ENCODE measurements at regions not wholly inside any gene's neighbourhood (a gene's known extent, or its start where the extent isn't known, plus 50 kb on each side); places are given as distances from the start of the nearest gene placed in this dataset.
"Not testable (repeated sequence)": the region's sequence is repeated elsewhere in the genome, so short reads cannot be mapped to it uniquely, and the experiment has no call there.

DNA sequence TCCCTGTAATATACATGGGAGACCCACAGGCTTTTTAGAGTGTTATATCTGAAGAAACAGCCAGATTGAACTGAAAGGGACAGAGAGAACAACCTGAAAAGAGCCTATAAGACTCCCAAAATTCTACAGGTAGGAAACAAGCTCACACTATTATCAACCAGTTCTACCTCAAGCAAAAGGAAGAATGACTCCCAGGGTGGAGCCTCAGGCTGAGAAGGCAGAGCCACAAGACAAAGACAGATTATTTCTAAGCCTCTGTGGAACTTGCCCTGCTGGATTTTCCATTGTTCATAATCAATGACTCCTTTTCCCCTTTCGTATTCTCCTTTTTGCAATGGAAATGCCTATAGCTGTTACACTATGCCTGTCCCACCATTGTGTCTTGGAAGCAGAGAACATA, 95.1 kb upstream of the LMCD1 start:
- Mint-ChIP-seq H3K4me1 (no peaks in the 10 kb centered on the region), H3K4me3 (no peak overlapping the region), H3K27ac (no peak overlapping the region), H3K27me3 (no peaks in the 10 kb centered on the region), H3K9me3 (peaks cover 11 to 18% of the 10 kb centered on the region in 2 donors)
- no peak for ATAC-seq
- no peak for DNase-seq

DNA sequence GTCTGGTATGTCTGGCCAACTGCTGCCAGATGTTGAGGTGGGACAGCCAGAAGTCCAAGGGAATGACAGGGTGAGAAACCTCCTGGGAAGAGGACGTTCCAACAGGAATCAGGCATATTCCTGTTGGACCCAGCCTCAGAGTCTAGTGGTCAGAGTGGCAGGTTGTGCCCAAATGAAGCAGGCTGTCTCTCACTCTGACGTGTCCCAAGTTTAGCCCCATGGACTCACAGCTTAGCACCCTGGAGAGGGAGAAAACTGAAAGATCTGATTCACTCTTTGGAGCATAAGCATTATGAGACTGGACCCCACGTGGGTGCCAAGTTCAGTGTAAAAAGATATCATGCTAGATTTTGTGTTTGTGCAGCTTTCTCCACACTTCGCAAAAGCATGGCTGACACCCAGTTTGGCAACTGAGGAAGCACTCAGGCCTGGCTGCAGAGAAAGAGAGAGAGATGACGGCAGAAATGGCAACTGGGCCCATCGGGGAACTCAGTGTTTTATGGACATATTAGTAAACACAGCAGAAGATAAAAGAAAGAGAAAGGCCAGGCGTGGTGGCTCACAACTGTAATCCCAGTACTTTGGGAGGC, 88.2 kb upstream of the LMCD1 start:
- no peaks in the 10 kb centered on the region for H3K4me1 Mint-ChIP-seq
- H3K27ac Mint-ChIP-seq, result no peak overlapping the region
- no peaks in the 10 kb centered on the region for H3K27me3 Mint-ChIP-seq
- H3K4me3 Mint-ChIP-seq, result no peak overlapping the region
- DNase-seq, result no peak
- ATAC-seq, result no peak
- no peaks in the 10 kb centered on the region for H3K9me3 Mint-ChIP-seq

DNA sequence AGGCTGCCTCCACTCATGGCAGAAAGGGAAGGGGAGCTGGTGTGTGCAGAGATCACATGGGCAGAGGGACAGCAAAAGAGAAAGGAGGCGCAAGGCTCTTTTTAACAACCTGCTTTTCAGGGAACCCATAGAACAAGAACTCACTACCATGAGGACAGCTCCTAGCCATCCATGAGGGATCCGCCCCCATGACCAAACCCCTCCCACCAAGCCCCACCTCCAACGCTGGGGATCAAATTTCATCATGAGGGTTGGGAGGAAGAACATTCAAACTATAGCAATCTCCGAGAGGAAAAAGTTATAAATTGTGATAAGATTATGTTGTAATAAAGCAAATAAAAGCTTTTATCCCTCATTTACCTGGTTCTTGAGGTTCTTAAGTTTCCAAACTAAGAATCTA, 84.7 kb upstream of the LMCD1 start:
- H3K27me3 Mint-ChIP-seq, result no peaks in the 10 kb centered on the region
- no peak for ATAC-seq
- no peak for DNase-seq

DNA sequence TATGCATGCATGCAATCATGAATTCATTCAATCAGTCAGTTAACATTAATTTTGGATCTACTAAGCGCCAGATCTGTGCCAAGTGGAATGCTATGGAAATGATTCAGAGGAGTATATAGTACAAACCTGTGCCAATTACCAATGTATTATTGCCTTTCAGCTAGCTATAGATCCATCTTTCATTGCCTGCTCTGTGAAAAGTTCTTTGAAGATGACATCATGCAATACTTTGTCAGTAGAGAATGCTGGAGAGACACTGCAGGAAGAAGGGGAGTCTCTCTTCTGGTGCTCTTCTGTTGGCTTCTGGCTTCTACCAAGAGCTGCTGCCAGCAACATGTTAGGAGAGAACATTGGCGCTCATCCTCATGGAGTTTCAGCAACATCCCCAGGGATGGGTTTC, 81.0 kb upstream of the LMCD1 start:
- Mint-ChIP-seq H3K27ac (no peak overlapping the region), H3K27me3 (no peaks in the 10 kb centered on the region), H3K9me3 (no peaks in the 10 kb centered on the region), H3K4me3 (no peak overlapping the region), H3K4me1 (no peaks in the 10 kb centered on the region)
- ATAC-seq (no peak), DNase-seq (no peak)

More for the DNA sequence above, 84.7 kb upstream of the LMCD1 start:
- Mint-ChIP-seq H3K4me3 (no peak overlapping the region), H3K4me1 (no peaks in the 10 kb centered on the region), H3K9me3 (no peaks in the 10 kb centered on the region), H3K27ac (peak overlapping the region in 1 of 2 donors; percentile 46)

DNA sequence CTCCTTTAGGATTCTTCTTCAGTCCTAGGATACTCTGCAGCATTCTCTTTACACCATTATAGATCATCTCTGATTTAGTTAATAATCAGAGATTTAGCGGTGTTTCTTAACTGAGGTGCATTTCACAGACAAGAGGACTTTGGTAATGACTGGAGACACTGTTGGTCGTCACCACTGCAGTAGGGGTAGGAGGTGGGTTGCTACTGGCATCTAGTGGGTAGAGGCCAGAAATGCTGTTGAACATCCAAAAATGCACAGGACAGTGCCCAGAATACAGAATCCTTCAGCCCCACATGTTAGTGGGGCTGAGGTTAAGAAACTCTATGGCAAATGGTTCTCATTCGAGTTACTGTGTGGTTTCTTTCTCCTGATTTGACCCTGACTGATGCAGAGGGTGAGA, 80.4 kb upstream of the LMCD1 start:
- no peak for DNase-seq
- Mint-ChIP-seq H3K9me3 (no peaks in the 10 kb centered on the region), H3K4me3 (no peak overlapping the region), H3K4me1 (no peaks in the 10 kb centered on the region), H3K27ac (peak overlapping the region in 1 of 2 donors; percentile 67), H3K27me3 (no peaks in the 10 kb centered on the region)
- ATAC-seq, result peak; percentile 66

- H3K4me3 Mint-ChIP-seq, result no peak overlapping the region
- H3K9me3 Mint-ChIP-seq, result no peaks in the 10 kb centered on the region
- no peak for ATAC-seq
Observed at GRCh38 chr3:8421711-8422110, 79.9 kb upstream of the LMCD1 start.

GRCh38 chr3:8423307-8423706, 78.3 kb upstream of the LMCD1 start:
- DNase-seq, result no peak
- H3K27ac Mint-ChIP-seq, result no peak overlapping the region
- no peaks in the 10 kb centered on the region for H3K9me3 Mint-ChIP-seq
- no peak for ATAC-seq
- no peaks in the 10 kb centered on the region for H3K4me1 Mint-ChIP-seq
- H3K4me3 Mint-ChIP-seq, result no peak overlapping the region
- H3K27me3 Mint-ChIP-seq, result peaks cover 4% of the 10 kb centered on the region

More at GRCh38 chr3:8421711-8422110, 79.9 kb upstream of the LMCD1 start:
- Mint-ChIP-seq H3K27ac (no peak overlapping the region), H3K27me3 (no peaks in the 10 kb centered on the region), H3K4me1 (no peaks in the 10 kb centered on the region)
- DNase-seq, result no peak

- H3K4me1 Mint-ChIP-seq, result no peaks in the 10 kb centered on the region
- H3K27ac Mint-ChIP-seq, result no peak overlapping the region
- no peaks in the 10 kb centered on the region for H3K9me3 Mint-ChIP-seq
- no peak for DNase-seq
- H3K4me3 Mint-ChIP-seq, result no peak overlapping the region
- ATAC-seq, result no peak
- peaks cover 6% of the 10 kb centered on the region for H3K27me3 Mint-ChIP-seq
Observed at GRCh38 chr3:8424281-8424680, 77.3 kb upstream of the LMCD1 start.

- Mint-ChIP-seq H3K27ac (no peak overlapping the region), H3K27me3 (no peaks in the 10 kb centered on the region), H3K9me3 (peaks cover 0 to 4% of the 10 kb centered on the region in 2 donors), H3K4me3 (no peak overlapping the region), H3K4me1 (no peaks in the 10 kb centered on the region)
- ATAC-seq (no peak), DNase-seq (no peak)
Observed at GRCh38 chr3:8436661-8437287, 64.8 kb upstream of the LMCD1 start.

DNA sequence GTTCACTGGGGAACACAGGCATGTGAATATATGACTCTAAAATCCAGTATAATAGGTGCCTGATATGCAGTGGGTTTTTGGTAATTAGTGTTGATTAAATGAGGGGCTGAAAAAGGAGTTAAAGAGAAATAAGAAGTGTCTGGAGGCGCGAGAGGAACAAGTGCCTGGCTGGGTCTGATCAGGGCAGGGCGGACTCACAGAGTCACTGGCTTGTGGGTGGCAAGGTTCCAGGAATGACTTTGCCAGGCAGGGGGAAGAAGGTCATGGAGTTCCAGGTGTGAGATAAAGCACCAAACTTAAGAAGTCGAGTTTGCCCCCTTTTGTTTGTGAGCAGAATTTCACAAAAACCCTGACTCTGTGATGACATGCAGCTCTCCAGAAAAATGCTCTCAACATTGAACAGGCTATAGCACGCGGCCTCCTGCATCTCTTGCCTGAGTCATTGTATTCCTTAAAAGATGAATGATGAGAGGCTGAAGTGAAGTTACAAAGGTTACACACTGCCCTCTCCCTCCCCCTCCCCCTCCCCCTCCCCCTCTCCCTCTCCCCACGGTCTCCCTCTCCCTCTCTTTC, 63.0 kb upstream of the LMCD1 start:
- Mint-ChIP-seq H3K27ac (no peak overlapping the region), H3K9me3 (peaks cover 0 to 4% of the 10 kb centered on the region in 2 donors), H3K4me3 (no peak overlapping the region), H3K27me3 (no peaks in the 10 kb centered on the region), H3K4me1 (no peaks in the 10 kb centered on the region)
- ATAC-seq, result no peak
- no peak for DNase-seq

DNA sequence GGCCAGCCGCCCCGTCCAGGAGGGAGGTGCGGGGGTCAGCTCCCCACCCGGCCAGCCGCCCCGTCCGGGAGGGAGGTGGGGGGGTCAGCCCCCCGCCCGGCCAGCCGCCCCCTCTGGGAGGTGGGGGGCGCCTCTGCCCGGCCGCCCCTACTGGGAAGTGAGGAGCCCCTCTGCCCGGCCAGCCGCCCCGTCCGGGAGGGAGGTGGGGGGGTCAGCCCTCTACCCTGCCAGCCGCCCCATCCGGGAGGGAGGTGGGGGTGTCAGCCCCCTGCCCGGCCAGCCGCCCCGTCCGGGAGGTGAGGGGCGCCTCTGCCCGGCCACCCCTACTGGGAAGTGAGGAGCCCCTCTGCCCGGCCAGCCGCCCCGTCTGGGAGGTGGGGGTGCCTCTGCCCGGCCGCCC, 61.5 kb upstream of the LMCD1 start:
- H3K27ac Mint-ChIP-seq, DNase-seq, H3K9me3 Mint-ChIP-seq, H3K4me1 Mint-ChIP-seq, H3K27me3 Mint-ChIP-seq, H3K4me3 Mint-ChIP-seq: not testable (repeated sequence)
- ATAC-seq, result peak; percentile 68

DNA sequence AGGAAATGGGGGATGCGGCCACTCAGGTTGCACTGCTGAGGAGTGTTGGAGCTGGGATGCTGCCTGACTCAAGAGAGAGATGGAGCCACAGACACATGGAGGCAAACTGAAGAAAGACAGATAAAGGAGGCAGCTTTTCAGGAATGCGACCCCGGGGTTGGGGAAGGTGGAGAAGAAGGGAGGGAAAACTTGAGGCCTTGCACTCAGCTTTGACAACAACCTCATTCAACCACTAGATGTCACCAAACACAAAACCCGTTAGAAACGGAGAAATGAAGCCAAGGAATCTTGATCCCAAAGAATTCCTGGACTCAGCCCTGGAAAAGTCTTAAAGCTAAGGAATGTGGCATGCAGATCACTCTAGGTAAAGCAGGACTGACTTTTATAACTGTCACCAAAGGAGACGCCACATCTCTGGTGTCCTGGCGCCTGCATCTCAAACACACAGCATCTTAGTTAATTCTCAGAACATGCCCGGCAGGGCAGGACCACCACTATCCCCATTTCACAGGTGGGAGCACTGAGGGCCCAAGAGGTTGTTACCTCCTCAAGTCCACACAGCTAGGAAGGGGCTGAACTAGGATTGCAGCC, 59.6 kb upstream of the LMCD1 start:
- peaks cover 0 to 4% of the 10 kb centered on the region in 2 donors for H3K9me3 Mint-ChIP-seq
- no peaks in the 10 kb centered on the region for H3K4me1 Mint-ChIP-seq
- H3K27me3 Mint-ChIP-seq, result no peaks in the 10 kb centered on the region
- no peak overlapping the region for H3K27ac Mint-ChIP-seq
- no peak for ATAC-seq
- no peak for DNase-seq
- no peak overlapping the region for H3K4me3 Mint-ChIP-seq

DNA sequence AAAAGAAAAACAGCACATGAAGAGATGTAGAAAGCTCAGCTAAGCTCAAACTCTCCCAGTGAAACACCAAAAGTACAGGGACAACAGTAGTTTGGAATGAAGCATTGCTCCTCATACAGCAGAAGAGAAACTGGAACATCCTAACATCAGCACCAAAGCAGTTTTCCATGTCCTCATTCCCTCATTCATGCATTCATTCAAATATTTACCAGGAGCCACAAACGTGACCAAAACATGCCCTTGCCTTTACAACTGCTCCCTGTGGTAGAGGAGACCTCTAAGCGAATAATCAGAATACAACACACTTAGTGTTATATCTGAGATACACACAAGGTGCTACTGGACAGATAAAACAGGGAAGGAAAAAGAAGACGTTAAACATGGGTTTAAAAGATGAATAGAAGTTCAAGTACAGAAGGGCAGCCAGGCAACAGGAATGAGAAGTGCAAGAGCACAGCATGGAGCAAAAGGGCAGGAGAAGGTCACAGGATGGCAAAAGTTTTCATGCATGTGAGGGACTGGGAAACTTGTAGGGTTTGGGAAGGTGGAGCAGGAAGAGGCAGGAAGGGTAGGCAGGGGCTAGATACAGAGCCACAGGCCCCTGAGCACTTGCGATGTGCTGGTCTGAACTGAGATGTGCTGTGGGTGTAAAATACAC, 58.5 kb upstream of the LMCD1 start:
- H3K4me3 Mint-ChIP-seq, result no peak overlapping the region
- peaks cover 0 to 4% of the 10 kb centered on the region in 2 donors for H3K9me3 Mint-ChIP-seq
- no peak for DNase-seq
- H3K4me1 Mint-ChIP-seq, result no peaks in the 10 kb centered on the region
- H3K27ac Mint-ChIP-seq, result no peak overlapping the region
- H3K27me3 Mint-ChIP-seq, result no peaks in the 10 kb centered on the region
- ATAC-seq, result no peak

GRCh38 chr3:8443829-8444791, 57.5 kb upstream of the LMCD1 start:
- no peak for ATAC-seq
- H3K27me3 Mint-ChIP-seq, result no peaks in the 10 kb centered on the region
- no peak overlapping the region for H3K4me3 Mint-ChIP-seq
- DNase-seq, result no peak
- H3K4me1 Mint-ChIP-seq, result no peaks in the 10 kb centered on the region
- H3K9me3 Mint-ChIP-seq, result no peaks in the 10 kb centered on the region
- no peak overlapping the region for H3K27ac Mint-ChIP-seq

DNA sequence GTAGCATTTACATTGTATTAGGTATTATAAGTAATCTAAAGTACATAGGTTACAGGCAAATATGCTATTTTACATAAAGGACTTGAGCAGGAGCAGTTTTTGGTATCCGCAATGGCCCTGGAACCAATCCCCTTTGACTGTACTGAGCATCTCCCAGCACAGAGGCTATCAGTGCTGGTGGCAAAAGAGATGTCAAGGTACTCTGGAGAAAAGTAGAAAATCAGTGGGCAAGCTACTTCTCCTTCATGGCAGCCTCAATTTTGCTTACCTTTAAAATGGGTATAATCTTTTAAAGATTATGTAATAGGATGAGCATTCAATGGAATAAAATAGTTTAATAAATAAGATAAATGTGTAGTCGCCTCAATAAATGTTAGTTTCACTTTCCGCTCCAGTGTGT, 56.7 kb upstream of the LMCD1 start:
- Mint-ChIP-seq H3K27me3 (peaks cover 5% of the 10 kb centered on the region), H3K27ac (no peak overlapping the region), H3K9me3 (no peaks in the 10 kb centered on the region), H3K4me3 (no peak overlapping the region), H3K4me1 (no peaks in the 10 kb centered on the region)
- ATAC-seq (no peak), DNase-seq (no peak)
